Fibroblast of skin of back (primary cell): ENCODE measurements at regions not wholly inside any gene's neighbourhood (a gene's known extent, or its start where the extent isn't known, plus 50 kb on each side); places are given as distances from the start of the nearest gene placed in this dataset.

ENCODE experiments used
- DNase-seq: peaks from one replicate; pipeline ENCODE4 v3.0.0-alpha.2; 2013

GRCh38 chr18:8945514-8945913, 157.0 kb upstream of the NDUFV2 start:
- no peak for DNase-seq

DNA sequence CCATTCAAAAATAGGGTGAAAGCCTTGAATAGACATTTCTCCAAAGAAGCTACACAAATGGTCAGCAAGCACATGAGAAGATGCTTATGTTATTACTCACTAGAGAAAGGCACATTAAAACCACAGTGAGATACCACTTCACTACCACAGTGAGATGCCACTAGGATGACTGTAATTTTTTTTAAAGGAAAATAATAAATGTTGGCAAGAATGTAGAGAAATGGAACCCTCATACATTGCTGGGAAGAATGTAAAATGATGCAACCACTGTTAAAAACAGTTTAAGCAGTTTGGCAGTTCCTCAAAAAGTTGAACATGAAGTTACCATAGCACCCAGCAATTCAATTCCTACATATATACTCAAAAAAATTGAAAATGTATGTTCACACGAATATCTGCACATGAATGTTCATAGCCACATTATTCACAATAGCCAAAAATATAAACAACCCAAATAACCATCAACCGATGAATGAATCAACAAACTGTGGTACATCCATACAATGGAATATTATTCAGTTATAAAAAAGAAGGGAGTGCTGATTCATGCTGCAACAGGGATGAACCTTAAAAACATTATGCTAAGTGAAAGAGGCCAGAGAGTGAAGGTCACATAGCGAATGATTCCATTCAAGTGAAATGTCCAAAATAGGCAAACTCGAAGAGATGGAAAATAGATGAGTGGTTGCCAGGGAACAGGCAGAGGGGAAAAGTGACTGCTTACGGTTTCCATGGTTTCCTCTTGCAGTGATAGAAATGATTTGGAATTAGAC, 156.2 kb upstream of the NDUFV2 start:
- peak; percentile 99 for DNase-seq

DNA sequence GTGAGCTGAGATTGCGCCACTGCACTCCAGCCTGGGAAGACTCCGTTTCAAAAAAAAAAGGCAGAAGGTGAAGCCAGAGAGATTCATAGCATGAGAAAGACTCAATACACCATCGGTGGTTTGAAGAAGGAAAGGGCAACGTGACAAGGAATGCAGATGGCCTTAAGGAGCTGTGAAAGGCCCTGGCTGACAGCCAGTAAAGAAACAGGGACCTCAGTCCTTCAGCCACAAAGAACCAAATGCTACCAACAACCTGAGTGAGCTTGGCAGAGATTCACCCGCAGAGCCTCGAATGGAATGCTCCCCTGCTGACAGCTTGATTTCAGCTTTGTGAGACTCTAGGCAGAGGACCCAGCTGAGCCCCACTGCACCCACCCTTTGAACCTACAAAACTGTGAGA, 154.9 kb upstream of the NDUFV2 start:
- DNase-seq, result peak; percentile 89

GRCh38 chr18:8948011-8948410, 154.5 kb upstream of the NDUFV2 start:
- no peak for DNase-seq

GRCh38 chr18:8948471-8949149, 153.9 kb upstream of the NDUFV2 start:
- peak; percentile 99 for DNase-seq

- DNase-seq, result peak; percentile 73
These were observed 153.3 kb upstream of the NDUFV2 start for GRCh38 chr18:8949206-8949605.

DNA sequence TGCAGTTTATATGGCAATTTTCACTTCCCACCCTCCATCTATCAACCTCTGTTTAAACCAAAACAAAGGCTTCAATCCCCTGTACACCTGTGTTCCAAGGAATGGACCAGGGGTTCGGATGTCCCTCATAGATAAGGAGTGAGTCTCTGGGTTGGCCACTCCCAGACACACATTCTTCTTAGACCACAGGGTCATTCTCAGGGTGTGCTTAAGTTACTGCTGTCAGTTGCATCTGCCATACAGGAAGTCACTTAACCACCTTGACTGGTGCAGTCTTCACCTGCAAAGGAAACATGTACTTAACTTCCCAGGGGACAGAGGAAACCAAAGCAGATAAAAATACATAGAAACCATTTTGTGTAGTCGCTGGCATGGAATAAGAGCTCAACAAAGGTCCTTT, 151.0 kb upstream of the NDUFV2 start:
- DNase-seq, result no peak

DNA sequence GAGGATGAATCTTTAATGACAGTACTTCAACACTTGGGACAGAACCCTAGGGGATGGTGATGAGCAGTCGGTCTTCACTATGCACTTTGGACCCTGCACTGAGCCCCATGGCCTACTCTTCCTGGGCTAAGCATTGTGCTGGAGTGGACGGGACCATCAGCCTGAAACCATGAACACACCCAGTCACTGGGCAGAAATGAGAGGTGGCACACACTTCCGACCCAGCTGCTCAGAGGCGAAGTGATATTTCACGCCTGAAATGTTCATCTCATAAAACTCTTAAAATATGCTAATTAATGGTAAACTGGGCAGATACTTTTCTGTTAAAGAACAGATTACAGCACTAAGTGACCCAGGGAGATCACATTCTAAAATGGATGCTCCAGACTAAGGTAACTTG, 150.3 kb upstream of the NDUFV2 start:
- DNase-seq, result no peak

DNA sequence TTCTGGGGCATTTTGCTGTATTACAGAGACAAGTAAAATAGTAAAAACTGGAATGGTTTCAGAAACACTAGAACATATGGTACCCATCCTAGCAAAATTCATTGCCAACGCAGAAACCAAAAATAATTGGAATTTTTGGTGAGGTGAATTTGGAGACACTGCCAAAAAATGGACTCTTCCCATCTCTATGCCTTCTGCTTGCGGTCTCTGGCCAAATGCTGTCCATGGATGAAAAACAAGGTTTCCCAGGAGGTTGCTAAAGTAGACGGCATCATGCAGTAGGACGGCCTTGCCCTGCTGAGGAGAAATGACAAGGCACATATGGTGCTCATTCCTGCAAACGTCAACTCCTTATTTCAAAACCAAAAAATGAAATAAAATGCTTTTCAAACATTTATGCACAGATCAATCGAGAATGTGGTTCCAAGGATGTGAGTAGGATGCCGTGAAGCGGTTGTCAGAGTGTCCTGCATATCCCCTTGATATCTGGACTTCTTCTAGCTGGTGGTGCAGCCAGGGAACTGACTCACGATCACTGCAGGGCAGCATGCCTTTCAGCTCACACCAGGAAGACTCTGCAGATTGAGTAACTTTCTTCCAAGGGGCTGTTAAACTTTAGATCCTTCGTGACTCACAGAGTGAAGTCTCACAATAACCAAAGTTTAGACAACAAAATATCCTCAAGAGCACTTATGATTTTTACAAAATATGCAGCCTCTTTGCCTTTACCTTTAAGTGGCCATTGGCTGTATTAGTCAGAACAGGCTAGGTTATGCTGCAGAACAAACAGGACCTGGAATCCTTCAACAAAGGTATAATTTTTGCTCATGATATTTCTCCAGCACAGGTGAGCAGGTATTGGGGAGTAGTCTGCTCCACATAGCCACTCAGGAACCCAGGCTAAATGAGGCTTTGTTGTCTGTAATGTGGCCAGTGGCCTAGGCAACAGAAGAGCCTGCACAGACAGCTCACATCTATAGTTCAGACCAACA, 149.4 kb upstream of the NDUFV2 start:
- DNase-seq, result peak; percentile 94

DNA sequence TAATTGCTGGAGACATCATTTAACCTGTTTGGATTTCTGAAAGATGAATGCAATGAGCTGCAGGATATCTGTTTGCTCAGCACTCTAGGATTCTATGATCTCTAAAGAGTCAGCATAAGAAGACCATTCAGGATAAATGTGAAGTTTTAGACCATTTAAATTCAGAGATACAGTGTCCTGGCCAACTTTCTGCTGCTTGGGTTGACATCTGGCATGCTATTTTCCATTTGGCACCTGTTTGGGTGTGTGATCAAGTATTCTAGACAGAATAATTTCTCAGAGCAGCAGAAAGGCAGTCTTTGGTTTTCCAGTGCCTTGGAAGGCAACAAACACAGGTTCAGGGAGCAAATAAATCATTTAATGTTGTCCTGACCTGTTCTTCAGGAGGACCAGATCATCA, 144.8 kb upstream of the NDUFV2 start:
- no peak for DNase-seq

GRCh38 chr18:8958660-8959059, 143.8 kb upstream of the NDUFV2 start:
- no peak for DNase-seq

DNA sequence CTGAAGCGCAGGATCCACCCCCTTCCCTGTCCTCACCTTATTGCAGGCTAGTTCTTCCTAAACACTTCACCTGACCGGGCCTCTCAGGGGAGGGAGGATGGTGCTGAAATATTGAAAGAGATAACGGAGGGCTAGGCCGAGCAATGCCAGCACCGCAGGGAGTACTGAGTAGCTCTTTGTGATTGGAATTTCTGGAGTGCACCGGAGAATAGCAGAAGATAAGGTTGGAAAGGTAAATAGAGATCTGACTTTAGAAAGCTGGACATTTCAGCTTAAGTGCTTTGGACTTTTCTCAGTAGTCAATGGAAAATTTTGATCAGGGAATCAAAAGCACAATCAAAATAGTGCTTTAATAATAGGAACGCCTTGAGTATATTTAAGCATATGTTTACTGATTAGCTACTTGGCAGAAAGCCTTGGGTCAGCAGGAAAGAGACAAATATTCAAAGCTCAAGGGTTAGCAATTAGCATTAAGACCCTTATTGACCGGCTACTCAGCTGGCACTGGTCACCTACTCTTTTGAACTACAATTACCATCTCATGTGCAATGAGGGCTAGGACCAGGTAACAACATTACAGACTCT, 142.9 kb upstream of the NDUFV2 start:
- DNase-seq, result no peak

GRCh38 chr18:8960740-8961657, 141.5 kb upstream of the NDUFV2 start:
- peak; percentile 81 for DNase-seq

DNA sequence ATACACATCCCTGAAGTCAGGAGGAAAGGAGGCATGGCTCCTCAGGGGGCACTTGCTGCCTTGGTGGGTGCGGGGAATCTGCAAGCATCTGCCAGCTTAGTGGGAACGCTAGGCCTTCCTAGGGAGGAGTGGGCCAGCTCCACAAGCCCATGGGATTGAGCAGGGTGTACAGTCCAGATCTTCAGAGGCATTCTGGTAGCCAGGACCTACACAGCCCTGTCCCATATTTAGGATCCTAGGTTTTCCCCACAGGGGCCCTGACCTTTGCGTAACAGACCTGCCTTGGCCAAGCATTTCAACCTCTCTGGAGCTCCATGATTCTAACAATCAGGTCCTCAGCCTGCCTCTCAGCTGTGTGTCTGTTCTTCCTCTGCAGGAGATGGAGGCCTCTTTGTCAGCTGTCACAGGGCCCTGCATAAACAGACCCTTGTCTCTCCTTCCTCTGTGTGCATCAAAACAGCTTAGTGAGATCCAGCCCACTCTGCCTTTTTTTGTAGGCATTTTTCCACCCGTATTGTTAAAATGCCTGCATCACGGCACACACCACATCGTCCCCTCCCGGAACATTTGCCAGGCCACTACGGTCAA, 140.2 kb upstream of the NDUFV2 start:
- no peak for DNase-seq

- no peak for DNase-seq
These were observed 139.5 kb upstream of the NDUFV2 start for GRCh38 chr18:8962855-8963635.

GRCh38 chr18:8963876-8964275, 138.6 kb upstream of the NDUFV2 start:
- no peak for DNase-seq

- no peak for DNase-seq
These were observed 137.1 kb upstream of the NDUFV2 start for GRCh38 chr18:8965398-8965797.

- no peak for DNase-seq
These were observed 135.7 kb upstream of the NDUFV2 start for GRCh38 chr18:8966821-8967220.

GRCh38 chr18:8967573-8967972, 134.9 kb upstream of the NDUFV2 start:
- no peak for DNase-seq
